Osteoblast (primary cell): ENCODE measurements at regions not wholly inside any gene's neighbourhood (a gene's known extent, or its start where the extent isn't known, plus 50 kb on each side); places are given as distances from the start of the nearest gene placed in this dataset.

Source experiments
- DNase-seq: peaks from one replicate; pipeline ENCODE4 v3.0.0; 2011; ENCODE audit warnings: low spot score, mixed read lengths; ENCODE audit not compliant: insufficient read length; ENCODE audit errors: missing footprints
- H2AFZ ChIP-seq: 2 replicates; pipeline ENCODE4 v1.6.0; 2011; ENCODE audit warnings: mild to moderate bottlenecking, low read length
- H3K27ac ChIP-seq: 2 replicates; pipeline ENCODE4 v1.5.1; 2011; ENCODE audit warnings: mild to moderate bottlenecking, low read depth, low read length, moderate library complexity
- H3K27me3 ChIP-seq: 2 replicates; pipeline ENCODE4 v1.6.0; 2012; ENCODE audit warnings: mild to moderate bottlenecking, control low read depth, inconsistent platforms, low read length, moderate library complexity; ENCODE audit not compliant: insufficient read depth
- H3K36me3 ChIP-seq: 2 replicates; pipeline ENCODE4 v1.5.1; 2011; ENCODE audit warnings: mild to moderate bottlenecking, low read length, control low read depth, moderate library complexity; ENCODE audit not compliant: insufficient read depth
- H3K4me1 ChIP-seq: 2 replicates; pipeline ENCODE4 v1.5.1; 2011; ENCODE audit warnings: mild to moderate bottlenecking, low read length, control low read depth, moderate library complexity; ENCODE audit not compliant: insufficient read depth
- H3K4me2 ChIP-seq: 2 replicates; pipeline ENCODE4 v1.6.0; 2011; ENCODE audit warnings: mild to moderate bottlenecking, low read length; ENCODE audit not compliant: insufficient read depth
- H3K4me3 ChIP-seq: fragments of 200-600 bp; sonication (generic); 3 replicates; pipeline ENCODE4 v1.5.1; 2012; ENCODE audit warnings: mild to moderate bottlenecking, low read length, inconsistent platforms; ENCODE audit not compliant: insufficient read depth
- H3K79me2 ChIP-seq: 2 replicates; pipeline ENCODE4 v1.6.0; 2012; ENCODE audit warnings: mild to moderate bottlenecking, low read length, control low read depth, inconsistent platforms; ENCODE audit not compliant: insufficient read depth
- H3K9me3 ChIP-seq: 2 replicates; pipeline ENCODE4 v1.5.1; 2011; ENCODE audit warnings: low read depth, low read length, control low read depth
- H4K20me1 ChIP-seq: 2 replicates; pipeline ENCODE4 v1.6.0; 2012; ENCODE audit warnings: mild to moderate bottlenecking, low read length, control low read depth; ENCODE audit not compliant: insufficient read depth
- TF ChIP-seq, protein P1 (sequence below): IDR thresholded peaks from 2 replicates; pipeline ENCODE4 v1.5.1; 2011; ENCODE audit warnings: mild to moderate bottlenecking, low read depth, low read length, moderate library complexity; ENCODE audit errors: extremely low read depth

GRCh38 chr1:208641579-208642280 lies 397.5 kb upstream of the PLXNA2 start:
- Histone ChIP-seq H3K27me3 (no peaks in the 10 kb centered on the region), H2AFZ (no peak overlapping the region), H3K4me3 (no peak overlapping the region), H3K27ac (no peak overlapping the region), H3K36me3 (no peaks in the 10 kb centered on the region), H3K4me2 (no peak overlapping the region), H3K9me3 (no peaks in the 10 kb centered on the region), H3K4me1 (no peaks in the 10 kb centered on the region), H4K20me1 (no peaks in the 10 kb centered on the region), H3K79me2 (no peaks in the 10 kb centered on the region)
- no peak for DNase-seq
- TF ChIP-seq, protein P1, sequence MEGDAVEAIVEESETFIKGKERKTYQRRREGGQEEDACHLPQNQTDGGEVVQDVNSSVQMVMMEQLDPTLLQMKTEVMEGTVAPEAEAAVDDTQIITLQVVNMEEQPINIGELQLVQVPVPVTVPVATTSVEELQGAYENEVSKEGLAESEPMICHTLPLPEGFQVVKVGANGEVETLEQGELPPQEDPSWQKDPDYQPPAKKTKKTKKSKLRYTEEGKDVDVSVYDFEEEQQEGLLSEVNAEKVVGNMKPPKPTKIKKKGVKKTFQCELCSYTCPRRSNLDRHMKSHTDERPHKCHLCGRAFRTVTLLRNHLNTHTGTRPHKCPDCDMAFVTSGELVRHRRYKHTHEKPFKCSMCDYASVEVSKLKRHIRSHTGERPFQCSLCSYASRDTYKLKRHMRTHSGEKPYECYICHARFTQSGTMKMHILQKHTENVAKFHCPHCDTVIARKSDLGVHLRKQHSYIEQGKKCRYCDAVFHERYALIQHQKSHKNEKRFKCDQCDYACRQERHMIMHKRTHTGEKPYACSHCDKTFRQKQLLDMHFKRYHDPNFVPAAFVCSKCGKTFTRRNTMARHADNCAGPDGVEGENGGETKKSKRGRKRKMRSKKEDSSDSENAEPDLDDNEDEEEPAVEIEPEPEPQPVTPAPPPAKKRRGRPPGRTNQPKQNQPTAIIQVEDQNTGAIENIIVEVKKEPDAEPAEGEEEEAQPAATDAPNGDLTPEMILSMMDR = no peak

DNA sequence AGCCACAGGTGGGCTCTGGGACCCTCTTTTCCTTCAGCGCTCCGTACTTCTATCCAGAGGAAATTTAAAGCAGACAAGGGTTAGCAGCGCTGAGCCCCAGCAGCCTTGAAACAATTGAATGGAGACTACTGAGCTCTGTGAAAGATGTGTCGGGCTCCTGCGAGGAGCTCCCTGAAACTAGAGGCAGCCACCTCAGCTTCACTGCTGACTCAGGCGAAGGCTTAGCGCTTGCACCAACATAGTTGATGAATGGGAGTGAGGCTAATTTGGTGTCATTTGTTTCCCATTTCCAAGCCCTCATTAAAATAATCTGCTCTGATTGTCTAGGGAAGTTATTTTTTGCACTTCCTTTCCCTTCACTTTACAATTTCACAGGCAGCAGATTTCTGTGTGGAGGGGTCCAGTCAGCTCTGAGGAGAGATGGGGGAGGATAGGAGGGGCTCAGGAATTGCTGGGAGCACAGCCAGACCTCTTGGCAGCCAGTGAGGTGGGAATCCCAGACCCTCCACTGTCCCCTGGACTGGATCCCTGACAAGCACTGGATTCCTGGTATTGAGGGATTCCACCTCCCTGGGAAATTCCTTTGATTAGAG lies 398.9 kb upstream of the PLXNA2 start:
- Histone ChIP-seq H3K4me3 (no peak overlapping the region), H3K9me3 (no peaks in the 10 kb centered on the region), H4K20me1 (no peaks in the 10 kb centered on the region), H3K4me1 (no peaks in the 10 kb centered on the region), H3K27me3 (no peaks in the 10 kb centered on the region), H3K27ac (no peak overlapping the region), H3K36me3 (no peaks in the 10 kb centered on the region), H2AFZ (no peak overlapping the region), H3K4me2 (no peak overlapping the region), H3K79me2 (no peaks in the 10 kb centered on the region)
- TF ChIP-seq, protein P1 = no peak
- no peak for DNase-seq

- Histone ChIP-seq H3K4me3 (no peak overlapping the region), H4K20me1 (no peaks in the 10 kb centered on the region), H3K27me3 (no peaks in the 10 kb centered on the region), H3K9me3 (no peaks in the 10 kb centered on the region), H3K4me2 (no peak overlapping the region), H3K79me2 (no peaks in the 10 kb centered on the region), H3K36me3 (no peaks in the 10 kb centered on the region), H3K4me1 (no peaks in the 10 kb centered on the region), H3K27ac (no peak overlapping the region), H2AFZ (no peak overlapping the region)
- DNase-seq = no peak
- TF ChIP-seq, protein P1 = no peak
These were observed 400.4 kb upstream of the PLXNA2 start for GRCh38 chr1:208644401-208645160.

- Histone ChIP-seq H2AFZ (no peak overlapping the region), H3K4me3 (no peak overlapping the region), H3K9me3 (no peaks in the 10 kb centered on the region), H3K27me3 (no peaks in the 10 kb centered on the region), H3K27ac (no peak overlapping the region), H3K4me1 (no peaks in the 10 kb centered on the region), H3K4me2 (no peak overlapping the region), H3K36me3 (no peaks in the 10 kb centered on the region), H3K79me2 (no peaks in the 10 kb centered on the region), H4K20me1 (no peaks in the 10 kb centered on the region)
- DNase-seq = no peak
- TF ChIP-seq, protein P1 = no peak
These were observed 402.2 kb upstream of the PLXNA2 start for GRCh38 chr1:208646431-208646830.
